Suprapubic skin (tissue), 4 donors: ENCODE measurements at regions not wholly inside any gene's neighbourhood (a gene's known extent, or its start where the extent isn't known, plus 50 kb on each side); places are given as distances from the start of the nearest gene placed in this dataset.
A peak's percentile ranks its signal among the peaks of the same experiment; 100 is the strongest.

Source experiments
- DNase-seq, 2 donors: peaks; one replicate each; pipeline ENCODE4 v3.0.0-alpha.2; 2019; ENCODE audit warnings: low spot score in 2 of 2
- H3K27ac ChIP-seq: fragments of 200-600 bp; sonication (generic); one replicate; pipeline ENCODE4 v1.5.1; 2019
- H3K27me3 ChIP-seq: fragments of 200-600 bp; sonication (generic); one replicate; pipeline ENCODE4 v1.5.1; 2019
- H3K36me3 ChIP-seq: fragments of 200-600 bp; sonication (generic); one replicate; pipeline ENCODE4 v1.5.1; 2019
- H3K4me1 ChIP-seq: fragments of 200-600 bp; sonication (generic); one replicate; pipeline ENCODE4 v1.5.1; 2019
- H3K4me3 ChIP-seq: fragments of 200-600 bp; sonication (generic); one replicate; pipeline ENCODE4 v1.5.1; 2019; ENCODE audit warnings: mild to moderate bottlenecking
- H3K9me3 ChIP-seq: fragments of 200-600 bp; sonication (generic); one replicate; pipeline ENCODE4 v1.5.1; 2019
- CTCF ChIP-seq, 2 donors: fragments of 200-600 bp in 1 of 2; fragments of 450-650 bp in 1 of 2; sonication (generic) in 1 of 2; IDR thresholded peaks; one replicate each; pipeline ENCODE4 v1.5.1; 2016 to 2019; ENCODE audit warnings: antibody characterized with exemption in 2 of 2, mild to moderate bottlenecking in 1 of 2, moderate library complexity in 1 of 2
- EP300 ChIP-seq: sonication (generic); formaldehyde crosslinking; IDR thresholded peaks from one replicate; pipeline ENCODE4 v1.6.1; 2017; ENCODE audit warnings: antibody characterized with exemption
- POLR2A ChIP-seq, 2 donors: fragments of 450-650 bp; IDR thresholded peaks; one replicate each; pipeline ENCODE4 v1.6.1; 2017; ENCODE audit warnings: antibody characterized with exemption in 2 of 2, mild to moderate bottlenecking in 2 of 2, moderate library complexity in 2 of 2
- POLR2AphosphoS5 ChIP-seq, 3 donors: sonication (generic); formaldehyde crosslinking; IDR thresholded peaks; one replicate each; pipeline ENCODE4 v1.6.1; 2017; ENCODE audit warnings: antibody characterized with exemption in 3 of 3
- WGBS: methylation state at CpG from one replicate; pipeline ENCODE4 v1.1.5; 2018; 5-methylcytosine and 5-hydroxymethylcytosine counted together

GRCh38 chr5:133839721-133840120 is 128.7 kb downstream of the C5orf15 start:
- peaks cover 14% of the 10 kb centered on the region for H3K4me1 ChIP-seq

GRCh38 chr5:133839090-133839489 is 129.3 kb downstream of the C5orf15 start:
- Histone ChIP-seq H3K4me1 (peaks cover 9% of the 10 kb centered on the region), H3K27me3 (peaks cover 6% of the 10 kb centered on the region), H3K36me3 (no peaks in the 10 kb centered on the region), H3K9me3 (no peaks in the 10 kb centered on the region), H3K4me3 (no peak overlapping the region), H3K27ac (no peak overlapping the region)
- 93% methylated on average over 3 of the region's 3 CpGs for WGBS
- no peak for DNase-seq
- TF ChIP-seq POLR2A (IDR thresholded peaks at IDR 0.05) (no peak), EP300 (no peak), POLR2AphosphoS5 (IDR thresholded peaks at IDR 0.05) (no peak), CTCF (IDR thresholded peaks at IDR 0.05) (no peak)

More at GRCh38 chr5:133839721-133840120, 128.7 kb downstream of the C5orf15 start:
- no peak overlapping the region for H3K27ac ChIP-seq
- no peaks in the 10 kb centered on the region for H3K36me3 ChIP-seq
- peak in 1 of 2 donors; percentile 23 for DNase-seq
- no peak for TF ChIP-seq EP300
- TF ChIP-seq POLR2AphosphoS5 (IDR thresholded peaks at IDR 0.05), result no peak
- TF ChIP-seq POLR2A (IDR thresholded peaks at IDR 0.05), result no peak
- TF ChIP-seq CTCF (IDR thresholded peaks at IDR 0.05), result no peak
- H3K9me3 ChIP-seq, result no peaks in the 10 kb centered on the region
- H3K4me3 ChIP-seq, result no peak overlapping the region
- peaks cover 6% of the 10 kb centered on the region for H3K27me3 ChIP-seq
- WGBS, result 23% methylated on average over 3 of the region's 3 CpGs

DNA sequence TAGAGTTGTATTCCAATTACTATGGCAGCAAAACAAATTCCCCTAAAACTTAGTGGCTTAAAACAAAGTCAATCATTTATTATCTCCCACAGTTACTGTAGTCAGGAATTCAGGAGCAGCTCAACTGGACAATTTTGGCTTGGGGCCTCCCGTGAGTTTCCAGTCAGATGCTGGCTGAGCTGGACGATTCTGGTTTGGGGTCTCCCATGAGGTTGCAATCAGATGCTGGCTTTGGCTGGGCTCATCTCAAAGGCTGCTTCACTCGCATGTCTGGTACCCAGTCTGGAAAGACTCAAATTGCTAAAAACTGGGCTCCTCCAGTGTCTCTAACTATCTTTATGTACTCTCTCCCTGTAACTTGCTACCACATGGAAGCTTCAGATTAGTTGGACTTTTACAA is 130.1 kb downstream of the C5orf15 start:
- Histone ChIP-seq H3K4me1 (peaks cover 1% of the 10 kb centered on the region), H3K27me3 (peaks cover 6% of the 10 kb centered on the region), H3K4me3 (no peak overlapping the region), H3K27ac (no peak overlapping the region), H3K36me3 (no peaks in the 10 kb centered on the region), H3K9me3 (no peaks in the 10 kb centered on the region)
- WGBS, result 79% methylated on average over 3 of the region's 3 CpGs
- peak in 1 of 2 donors; percentile 37 for DNase-seq
- TF ChIP-seq POLR2A (IDR thresholded peaks at IDR 0.05) (no peak), POLR2AphosphoS5 (IDR thresholded peaks at IDR 0.05) (no peak), EP300 (no peak), CTCF (IDR thresholded peaks at IDR 0.05) (no peak)

GRCh38 chr5:133831491-133832224 is 136.8 kb downstream of the C5orf15 start:
- no peaks in the 10 kb centered on the region for H3K36me3 ChIP-seq
- TF ChIP-seq POLR2A (IDR thresholded peaks at IDR 0.05), result no peak
- no peak for TF ChIP-seq EP300
- TF ChIP-seq POLR2AphosphoS5 (IDR thresholded peaks at IDR 0.05), result no peak
- TF ChIP-seq CTCF (IDR thresholded peaks at IDR 0.05), result no peak
- no peak overlapping the region for H3K27ac ChIP-seq
- no peaks in the 10 kb centered on the region for H3K27me3 ChIP-seq
- 75% methylated on average over 12 of the region's 12 CpGs for WGBS
- H3K4me3 ChIP-seq, result no peak overlapping the region
- DNase-seq, result no peak
- no peaks in the 10 kb centered on the region for H3K9me3 ChIP-seq
- no peaks in the 10 kb centered on the region for H3K4me1 ChIP-seq

DNA sequence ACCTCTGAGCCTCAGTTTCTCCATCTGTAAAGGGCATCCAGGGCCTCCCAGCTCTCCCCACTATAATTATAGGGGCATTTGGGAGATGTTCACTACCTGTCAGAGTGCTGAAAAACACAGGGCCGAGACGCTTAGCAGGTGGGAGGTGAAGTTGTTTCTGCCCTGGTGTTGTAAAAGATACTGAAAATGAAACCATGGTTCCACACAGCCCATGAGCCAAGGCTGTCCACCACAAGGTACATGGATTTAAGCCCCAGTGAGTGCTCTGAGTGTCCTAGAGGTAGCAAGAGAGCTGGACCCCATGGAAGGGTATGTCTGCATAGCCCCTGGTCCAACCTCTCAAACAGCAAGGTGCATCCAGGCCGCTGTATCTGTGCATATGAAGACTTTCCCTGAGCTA is 137.5 kb downstream of the C5orf15 start:
- no peak overlapping the region for H3K27ac ChIP-seq
- no peaks in the 10 kb centered on the region for H3K36me3 ChIP-seq
- DNase-seq, result no peak
- WGBS, result 100% methylated on average over 3 of the region's 3 CpGs
- no peak for TF ChIP-seq POLR2A (IDR thresholded peaks at IDR 0.05)
- no peak for TF ChIP-seq EP300
- TF ChIP-seq CTCF (IDR thresholded peaks at IDR 0.05), result no peak
- TF ChIP-seq POLR2AphosphoS5 (IDR thresholded peaks at IDR 0.05), result no peak
- no peaks in the 10 kb centered on the region for H3K4me1 ChIP-seq
- H3K9me3 ChIP-seq, result no peaks in the 10 kb centered on the region
- no peak overlapping the region for H3K4me3 ChIP-seq
- no peaks in the 10 kb centered on the region for H3K27me3 ChIP-seq
